ENCODE measurements at regions not wholly inside any gene's neighbourhood (a gene's known extent, or its start where the extent isn't known, plus 50 kb on each side); places are given as distances from the start of the nearest gene placed in this dataset.
A peak's percentile ranks its signal among the peaks of the same experiment; 100 is the strongest.
"Not testable (repeated sequence)": the region's sequence is repeated elsewhere in the genome, so short reads cannot be mapped to it uniquely, and the experiment has no call there.

GRCh38 chr22:25419247-25420113 lies 145.0 kb upstream of the GRK3 start:
- DNase-seq (ENCODE audit: low spot score) = no peak

- not testable (repeated sequence) for DNase-seq (ENCODE audit: low spot score)
Observed at GRCh38 chr22:25420114-25420441, 144.4 kb upstream of the GRK3 start.

DNA sequence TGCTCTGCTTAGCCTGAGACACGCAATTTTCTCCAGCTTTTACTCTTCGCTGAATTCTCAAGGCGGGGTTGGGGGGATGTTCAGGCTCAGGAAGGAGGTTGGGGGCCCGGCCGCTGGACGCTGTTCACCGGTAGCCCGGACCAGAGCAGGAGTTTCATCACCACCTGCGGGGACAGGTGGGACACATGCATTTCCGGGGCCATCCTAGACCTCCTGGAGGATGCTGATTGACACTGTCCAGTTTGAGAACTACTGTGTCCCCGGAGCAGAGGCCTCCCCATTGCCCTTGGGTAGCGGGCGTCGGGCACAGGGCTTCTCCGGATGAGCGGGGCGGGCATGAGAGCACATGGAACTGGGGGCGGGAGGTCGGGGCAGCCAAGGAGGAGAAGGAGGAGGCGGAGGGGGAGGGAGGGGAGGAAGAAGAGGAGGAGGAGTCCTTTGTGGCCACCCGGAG lies 144.0 kb upstream of the GRK3 start:
- DNase-seq (ENCODE audit: low spot score) = no peak

DNA sequence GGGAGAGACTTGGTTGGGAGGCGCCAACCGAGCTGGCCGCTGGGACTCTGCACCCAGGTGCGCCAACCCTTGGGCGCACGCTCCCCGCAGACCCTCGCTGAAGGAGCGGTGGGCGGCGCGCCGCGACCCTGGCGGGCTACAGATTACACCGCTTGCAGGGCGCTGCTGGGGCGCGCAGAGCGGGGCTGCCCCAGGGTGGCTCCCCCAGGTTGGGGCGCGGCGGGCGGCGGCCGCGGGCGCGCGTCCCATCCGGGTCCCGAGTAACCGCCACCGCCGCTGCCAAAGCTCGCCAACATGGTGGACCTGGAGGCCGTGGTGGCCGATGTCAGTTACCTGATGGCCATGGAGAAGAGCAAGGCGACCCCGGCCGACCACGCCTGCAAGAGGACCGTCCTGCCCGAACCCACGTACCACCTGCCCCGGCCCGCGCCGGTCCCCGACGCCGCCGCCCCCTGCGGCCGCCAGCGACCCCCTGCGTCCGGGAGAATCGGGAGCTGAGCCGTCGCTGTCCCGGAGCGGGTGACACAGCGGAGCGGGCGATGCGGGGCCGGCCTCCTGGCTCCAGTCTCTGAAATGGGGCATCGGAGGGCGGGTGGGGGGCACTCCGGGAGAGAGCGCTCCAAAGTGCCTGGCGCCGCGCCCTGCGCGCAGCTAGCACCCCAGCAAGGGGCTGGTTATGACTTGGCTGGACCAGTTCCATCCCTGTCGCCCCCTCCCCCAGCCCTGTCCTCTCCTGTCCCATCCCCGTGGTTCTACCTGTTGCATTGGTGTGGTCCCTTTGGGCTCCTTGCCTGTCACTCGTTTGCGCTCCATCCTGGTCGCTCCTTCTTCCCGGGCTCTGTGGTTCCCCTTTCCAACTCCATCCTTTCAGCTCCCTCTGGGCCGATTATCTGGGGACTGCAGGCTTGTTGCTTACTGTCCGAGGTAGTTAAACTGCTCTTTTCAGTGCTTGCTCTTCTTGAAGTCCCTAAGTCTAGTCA lies 143.3 kb upstream of the GRK3 start:
- DNase-seq (ENCODE audit: low spot score) = no peak

DNA sequence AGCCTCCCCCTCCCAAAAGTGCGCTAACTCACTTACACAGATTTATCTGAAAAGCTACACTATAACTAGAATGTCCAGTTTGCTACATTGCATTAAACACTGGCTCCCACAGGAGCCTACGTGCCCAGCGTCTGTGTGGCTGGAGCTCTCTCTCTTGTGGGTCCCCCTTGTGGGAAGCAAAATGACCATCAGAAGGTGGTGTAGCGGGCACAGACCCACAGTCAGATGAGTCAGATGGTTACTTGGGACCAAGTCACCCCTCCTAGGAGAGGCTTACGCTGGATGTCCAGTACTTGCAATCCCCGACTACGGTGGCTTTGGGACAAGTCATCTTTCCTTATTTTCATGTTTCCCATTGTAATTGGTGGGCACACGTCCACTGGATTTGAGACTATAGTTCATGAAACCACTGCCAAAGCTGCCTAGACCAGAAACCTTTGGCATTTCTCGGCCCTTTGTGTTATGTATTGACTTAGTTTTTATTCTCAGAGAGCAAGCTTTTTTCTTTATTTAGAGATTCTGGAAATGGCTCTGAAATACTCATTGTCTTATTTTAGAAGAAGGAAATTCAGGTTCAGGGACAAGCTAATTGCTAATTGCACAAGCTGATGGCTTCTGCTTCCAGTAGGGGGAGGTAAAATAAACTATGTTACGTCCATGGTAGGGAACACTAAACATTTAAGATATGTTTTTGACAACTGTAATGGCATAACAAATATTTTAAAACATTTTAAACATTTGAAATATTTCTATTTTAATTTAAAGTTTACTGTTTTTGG lies 137.8 kb upstream of the GRK3 start:
- DNase-seq (ENCODE audit: low spot score) = not testable (repeated sequence)

DNA sequence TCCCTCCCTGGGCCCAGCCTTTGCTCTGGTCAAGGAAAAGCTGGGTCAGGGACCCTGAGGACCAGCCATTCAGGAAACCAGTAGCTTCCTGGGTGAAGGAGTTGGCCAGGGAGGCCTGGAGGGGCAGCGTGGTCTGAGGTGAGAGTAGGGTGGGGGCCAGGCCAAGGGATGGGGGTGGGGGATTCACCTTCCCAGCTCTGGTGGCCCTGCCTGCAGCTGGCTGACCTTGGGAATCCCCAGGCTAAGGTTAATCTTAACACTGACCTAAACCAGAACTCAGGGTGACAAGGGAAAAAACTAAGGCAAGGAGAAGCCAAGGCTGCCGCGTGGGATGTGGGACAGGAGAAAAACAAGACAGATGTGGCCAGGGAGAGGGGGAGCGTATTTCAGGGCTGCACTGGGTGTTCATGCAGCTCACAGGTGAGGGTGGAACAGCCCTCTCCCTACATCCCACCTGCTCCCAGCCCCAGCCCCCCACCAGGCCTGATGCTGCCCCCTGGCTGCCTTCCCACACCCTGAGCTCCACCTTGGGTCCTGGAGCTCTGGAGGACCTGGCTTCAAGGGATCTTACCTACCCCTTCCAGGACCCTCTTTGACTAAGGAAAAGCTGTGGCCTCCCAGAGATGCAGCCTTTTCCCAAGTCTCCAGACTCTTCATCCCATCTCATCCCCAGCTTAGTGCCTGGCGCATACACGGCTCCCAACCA lies 132.7 kb upstream of the GRK3 start:
- not testable (repeated sequence) for DNase-seq (ENCODE audit: low spot score)

DNA sequence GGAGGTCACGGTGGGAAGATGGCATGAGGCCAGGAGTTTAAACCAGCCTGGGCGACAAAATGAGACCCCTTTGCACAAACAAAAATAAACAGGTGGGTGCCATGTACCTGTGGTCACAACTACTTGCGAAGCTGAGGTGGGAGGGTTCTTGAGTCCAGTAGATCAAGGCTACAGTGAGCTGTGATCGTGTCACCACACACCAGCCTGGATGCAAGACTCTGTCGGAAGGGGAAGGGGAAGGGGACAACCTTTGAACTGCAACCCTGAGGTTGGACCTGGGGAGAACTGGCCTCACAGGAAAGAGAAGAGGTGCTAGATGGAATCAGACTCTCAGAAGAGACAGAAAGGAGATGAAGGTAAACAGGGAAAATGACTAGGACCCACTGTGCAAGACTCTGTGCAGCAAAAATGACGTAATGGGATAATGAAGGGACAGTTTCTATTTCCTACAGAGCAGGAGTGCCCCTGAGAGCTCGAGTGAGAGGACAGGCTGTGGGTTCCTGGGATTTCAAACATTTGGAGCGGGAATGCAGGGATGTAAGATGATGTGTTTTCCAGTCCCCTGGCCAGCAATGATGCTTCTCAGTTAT lies 131.0 kb upstream of the GRK3 start:
- not testable (repeated sequence) for DNase-seq (ENCODE audit: low spot score)

- no peak for DNase-seq (ENCODE audit: low spot score)
Observed at GRCh38 chr22:25437414-25438160, 126.9 kb upstream of the GRK3 start.

DNA sequence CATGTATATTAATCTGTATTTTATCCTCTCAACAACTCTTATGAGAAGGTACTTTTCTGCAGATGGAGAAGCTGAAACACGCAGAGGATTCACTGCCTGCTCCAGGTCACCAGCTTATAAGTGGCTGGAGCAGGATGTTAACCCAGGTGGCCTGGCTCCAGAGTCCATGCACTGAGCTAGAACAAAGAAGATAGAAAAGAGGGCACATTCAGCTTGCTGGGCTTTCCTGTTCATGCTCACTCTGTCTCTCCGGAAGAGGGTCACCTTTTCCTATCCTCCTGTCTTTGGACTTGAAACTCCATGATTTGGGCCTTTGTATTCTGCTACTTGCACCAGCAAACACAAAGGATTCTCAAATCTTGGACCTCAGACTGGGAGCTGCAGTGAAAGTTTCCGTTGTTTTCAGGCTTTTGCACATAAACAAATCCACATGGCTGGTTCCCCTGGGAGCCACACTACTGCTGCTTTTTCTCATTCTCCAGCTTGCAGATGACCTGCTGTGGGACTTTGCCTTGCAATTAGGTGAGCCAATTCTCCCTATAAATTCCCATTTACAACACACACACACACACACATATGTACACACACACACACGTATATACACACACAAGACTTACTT lies 117.3 kb upstream of the GRK3 start:
- DNase-seq (ENCODE audit: low spot score) = no peak

DNA sequence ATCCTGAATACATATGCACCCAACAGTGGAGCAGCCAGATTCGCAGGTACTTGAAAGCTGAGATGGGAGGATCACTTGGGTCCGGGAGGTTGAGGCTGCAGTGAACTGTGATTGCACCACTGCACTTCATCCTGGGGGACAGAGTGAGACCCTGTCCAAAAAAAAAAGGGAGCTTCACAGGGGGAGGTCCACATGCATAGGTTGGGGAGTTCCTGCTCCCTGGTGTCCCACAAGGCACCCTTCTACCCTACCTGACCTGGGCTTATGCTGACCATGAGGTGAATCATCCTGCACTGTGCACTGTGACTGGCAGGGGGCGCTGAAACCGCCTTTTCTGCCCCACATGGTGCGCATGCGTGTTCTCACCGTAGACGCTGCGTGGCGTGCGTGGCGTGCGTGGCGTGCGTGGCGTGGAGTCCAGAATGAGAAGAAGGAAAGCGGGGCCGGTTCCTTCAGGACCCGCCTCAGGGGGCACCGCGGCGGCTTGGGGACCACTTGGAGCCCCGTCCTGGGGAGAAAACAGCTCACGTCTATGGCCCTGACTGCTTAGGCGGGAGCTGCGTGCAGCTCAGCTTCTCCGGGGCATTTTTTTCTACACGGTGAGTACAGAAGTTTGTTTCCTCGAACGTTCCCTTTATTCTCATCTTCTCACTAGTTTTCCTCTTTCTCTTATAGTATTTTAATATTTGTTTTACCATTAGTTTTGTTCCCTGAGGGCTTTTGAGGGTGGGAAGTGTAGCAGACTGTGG lies 116.6 kb upstream of the GRK3 start:
- DNase-seq (ENCODE audit: low spot score) = peak; percentile 99

DNA sequence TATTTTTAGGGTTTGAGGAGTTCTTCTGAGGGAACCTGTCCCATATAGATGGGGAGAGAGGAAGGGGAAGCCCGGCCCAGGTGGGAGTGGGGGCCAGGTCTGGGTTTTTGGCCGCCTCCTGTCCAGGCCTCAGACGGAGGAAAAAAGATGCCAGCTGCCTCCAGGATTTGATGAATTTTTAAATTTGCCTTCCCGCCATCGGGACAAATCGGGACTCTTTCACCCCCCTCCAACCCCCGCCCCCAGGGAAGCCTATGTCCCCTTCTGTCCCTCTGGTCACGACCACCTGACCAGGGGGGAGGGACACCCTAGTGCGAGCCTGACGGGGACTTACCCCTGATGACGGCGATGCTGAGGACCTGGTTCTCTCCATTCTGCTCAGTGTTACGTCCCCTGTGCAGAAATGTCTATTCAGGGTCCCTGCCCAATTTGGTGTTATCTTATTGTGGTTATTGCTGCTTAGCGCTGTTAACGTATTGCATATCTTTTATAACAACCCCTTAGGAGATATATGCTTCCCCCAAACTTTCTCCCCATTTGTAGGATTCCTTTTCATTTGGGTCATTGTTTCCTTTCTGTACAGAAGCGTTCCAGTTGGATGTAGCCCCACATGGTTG lies 115.9 kb upstream of the GRK3 start:
- no peak for DNase-seq (ENCODE audit: low spot score)

- DNase-seq (ENCODE audit: low spot score) = no peak
Observed at GRCh38 chr22:25449781-25450317, 114.6 kb upstream of the GRK3 start.

DNA sequence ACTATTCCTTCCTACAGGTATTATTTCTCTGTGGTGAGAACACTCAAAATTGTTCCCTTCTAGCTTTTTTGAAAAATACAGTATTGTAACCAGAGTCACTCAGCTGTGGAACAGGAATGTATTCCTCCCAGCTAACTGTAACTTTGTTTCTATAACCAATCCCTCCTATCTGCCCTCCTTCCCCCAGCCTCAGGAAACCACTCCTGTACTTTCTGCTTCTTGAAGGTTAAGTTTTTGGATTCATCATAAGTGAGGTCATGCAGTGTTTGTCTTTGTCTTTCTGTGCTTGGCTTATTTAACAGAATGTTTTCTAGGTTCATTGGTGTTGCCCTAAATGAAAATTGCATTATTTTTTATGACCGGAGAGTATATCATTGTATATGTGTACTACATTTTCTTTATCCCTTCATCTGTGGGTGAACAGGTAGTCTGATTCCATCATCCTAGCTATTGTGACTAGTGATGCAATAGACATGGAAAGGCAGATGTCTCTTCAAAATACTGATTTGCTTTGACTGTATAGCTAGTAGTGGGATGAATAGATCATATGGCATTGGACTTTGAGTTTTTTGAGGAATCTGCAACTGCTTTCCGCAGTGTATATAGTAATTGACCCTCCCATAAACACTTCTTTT lies 112.9 kb upstream of the GRK3 start:
- no peak for DNase-seq (ENCODE audit: low spot score)

- no peak for DNase-seq (ENCODE audit: low spot score)
Observed at GRCh38 chr22:25452116-25452700, 112.3 kb upstream of the GRK3 start.

- no peak for DNase-seq (ENCODE audit: low spot score)
Observed at GRCh38 chr22:25453058-25453457, 111.4 kb upstream of the GRK3 start.

GRCh38 chr22:25453557-25453956 lies 110.9 kb upstream of the GRK3 start:
- no peak for DNase-seq (ENCODE audit: low spot score)

GRCh38 chr22:25456300-25457043 lies 108.0 kb upstream of the GRK3 start:
- not testable (repeated sequence) for DNase-seq (ENCODE audit: low spot score)
